Activated CD4-positive, alpha-beta T cell treated with anti-CD3 and anti-CD28 coated beads for 36 hours (primary cell): ENCODE measurements at regions not wholly inside any gene's neighbourhood (a gene's known extent, or its start where the extent isn't known, plus 50 kb on each side); places are given as distances from the start of the nearest gene placed in this dataset.

ENCODE experiments used
- ATAC-seq: fragments of 200-7000 bp; cut with Tn5 transposase; one replicate; pipeline ENCODE4 v1.10.0; 2021; ENCODE audit warnings: mild to moderate bottlenecking, moderate library complexity
- CTCF ChIA-PET: fragments of 350-600 bp; sonication (Branson Sonifier 250); formaldehyde crosslinking; loops from one replicate; lab custom pipeline; 2021; ENCODE audit warnings: antibody characterized with exemption; lab: Charles Lee
- POLR2A ChIA-PET: fragments of 350-600 bp; sonication (Branson Sonifier 250); formaldehyde crosslinking; loops from one replicate; lab custom pipeline; 2021; ENCODE audit warnings: antibody characterized with exemption, inconsistent platforms; lab: Charles Lee
- DNase-seq: peaks from one replicate; pipeline ENCODE4 v3.0.0-alpha.2; 2020
- H3K27ac Mint-ChIP-seq: one replicate; pipeline ENCODE4 v1.8.0; 2021; ENCODE audit warnings: mixed read lengths
- H3K27me3 Mint-ChIP-seq: one replicate; pipeline ENCODE4 v1.8.0; 2021; ENCODE audit warnings: mixed read lengths
- H3K36me3 Mint-ChIP-seq: one replicate; pipeline ENCODE4 v1.8.0; 2021; ENCODE audit warnings: low read depth, mixed read lengths
- H3K4me1 Mint-ChIP-seq: one replicate; pipeline ENCODE4 v1.8.0; 2021; ENCODE audit warnings: mixed read lengths
- H3K4me3 Mint-ChIP-seq: one replicate; pipeline ENCODE4 v1.8.0; 2021; ENCODE audit warnings: mild to moderate bottlenecking, moderate library complexity, mixed read lengths
- H3K9me3 Mint-ChIP-seq: one replicate; pipeline ENCODE4 v1.8.0; 2021; ENCODE audit warnings: low read depth, mixed read lengths
- intact Hi-C, 2 experiments: fragments of 100-400 bp; cut with DNase I in 1 of 2; cut with micrococcal nuclease in 1 of 2; formaldehyde crosslinking; loops; one replicate each; pipeline versions ENCODE4 v1.14.2 to v1.15.1; 2022 to 2024; cut with DNase I, micrococcal nuclease

- Mint-ChIP-seq H3K9me3 (peaks cover 13% of the 10 kb centered on the region), H3K27ac (no peak overlapping the region), H3K36me3 (peaks cover 3% of the 10 kb centered on the region), H3K4me1 (peaks cover 4% of the 10 kb centered on the region), H3K27me3 (no peaks in the 10 kb centered on the region), H3K4me3 (no peak overlapping the region)
- DNase-seq: no peak
- POLR2A ChIA-PET: no interaction called here
- no peak for ATAC-seq
- intact Hi-C loops: loop anchor here (1.0 to 5.0 kb wide), 4 partner anchors 480 to 1512 kb away; partner anchors contain the start of gene HDAC4 (in 1 of the 2)
- CTCF ChIA-PET: interaction anchor here (0.7 kb wide), 2 partner anchors 177 to 359 kb away, joined by 3 read pairs; no protein-coding TSS in a partner anchor
Measured at GRCh38 chr2:239882781-239883180, 142.4 kb downstream of the NDUFA10 start.

- Mint-ChIP-seq H3K4me1 (peaks cover 4% of the 10 kb centered on the region), H3K27ac (no peak overlapping the region), H3K27me3 (no peaks in the 10 kb centered on the region), H3K4me3 (no peak overlapping the region), H3K36me3 (peaks cover 3% of the 10 kb centered on the region), H3K9me3 (peaks cover 13% of the 10 kb centered on the region)
- ChIA-PET POLR2A (no interaction called here), CTCF (interaction anchor here (0.7 kb wide), 2 partner anchors 177 to 360 kb away, joined by 3 read pairs; no protein-coding TSS in a partner anchor)
- DNase-seq: peak; percentile 77
- ATAC-seq: peak; percentile 75
- intact Hi-C loops: loop anchor here (1.0 to 5.0 kb wide), 4 partner anchors 480 to 1512 kb away; partner anchors contain the start of gene HDAC4 (in 1 of the 2)
Measured at GRCh38 chr2:239882331-239882732, 142.8 kb downstream of the NDUFA10 start.

DNA sequence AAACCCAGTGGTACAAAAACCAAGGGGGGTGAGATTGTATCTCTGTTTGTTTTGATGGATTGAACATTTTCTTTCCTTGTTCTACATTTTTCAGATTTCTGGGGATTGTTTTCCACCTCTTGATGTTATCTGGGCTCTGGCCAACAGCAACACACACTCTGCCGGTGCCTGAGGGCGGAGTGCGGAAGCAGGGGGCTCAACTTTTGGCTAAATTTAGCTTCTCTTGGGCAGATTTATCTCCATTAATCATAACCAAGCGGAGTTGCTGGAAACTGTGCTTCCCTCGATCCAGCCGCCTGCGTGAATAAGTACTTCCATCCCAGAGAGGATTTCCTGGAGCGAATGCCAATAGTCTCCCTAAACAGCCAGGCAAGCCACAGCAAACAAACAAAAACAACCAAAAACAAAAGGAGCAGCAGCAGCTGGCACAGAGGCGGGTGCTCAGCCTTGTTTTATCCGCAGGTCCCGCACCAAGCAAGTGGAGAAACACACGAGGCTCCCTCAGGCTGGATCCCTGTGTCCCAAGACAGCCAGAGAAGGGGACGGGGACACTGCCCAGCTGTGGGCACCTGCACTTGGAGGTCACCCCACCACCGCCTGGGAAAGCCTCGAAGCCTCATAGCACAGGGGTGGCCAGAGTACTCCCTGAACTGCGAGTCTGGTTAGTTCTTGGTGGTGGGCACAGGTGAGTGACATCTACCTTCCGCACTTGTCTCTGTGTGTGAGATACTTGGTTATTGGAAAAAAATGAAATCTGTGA is 143.4 kb downstream of the NDUFA10 start:
- intact Hi-C loops: loop anchor here (1.0 to 5.0 kb wide), 4 partner anchors 479 to 1511 kb away; partner anchors contain the start of gene HDAC4 (in 1 of the 2)
- H3K9me3 Mint-ChIP-seq: peaks cover 12% of the 10 kb centered on the region
- peaks cover 3% of the 10 kb centered on the region for H3K36me3 Mint-ChIP-seq
- ChIA-PET POLR2A (no interaction called here), CTCF (interaction anchor here (0.7 kb wide), 1 partner anchor 360 kb away, joined by 3 read pairs; no protein-coding TSS in a partner anchor)
- no peaks in the 10 kb centered on the region for H3K27me3 Mint-ChIP-seq
- no peak for DNase-seq
- H3K4me3 Mint-ChIP-seq: no peak overlapping the region
- peak; percentile 23 for ATAC-seq
- H3K4me1 Mint-ChIP-seq: peaks cover 4% of the 10 kb centered on the region
- H3K27ac Mint-ChIP-seq: no peak overlapping the region

GRCh38 chr2:239881031-239881471 is 144.1 kb downstream of the NDUFA10 start:
- intact Hi-C loops: loop anchor here in 1 of 2 experiments (5.0 kb wide), 1 partner anchor 479 kb away; the partner anchor contains the start of gene HDAC4
- CTCF ChIA-PET: interaction anchor here (1.2 kb wide), 1 partner anchor 111 kb away, joined by 3 read pairs; no protein-coding TSS in a partner anchor

DNA sequence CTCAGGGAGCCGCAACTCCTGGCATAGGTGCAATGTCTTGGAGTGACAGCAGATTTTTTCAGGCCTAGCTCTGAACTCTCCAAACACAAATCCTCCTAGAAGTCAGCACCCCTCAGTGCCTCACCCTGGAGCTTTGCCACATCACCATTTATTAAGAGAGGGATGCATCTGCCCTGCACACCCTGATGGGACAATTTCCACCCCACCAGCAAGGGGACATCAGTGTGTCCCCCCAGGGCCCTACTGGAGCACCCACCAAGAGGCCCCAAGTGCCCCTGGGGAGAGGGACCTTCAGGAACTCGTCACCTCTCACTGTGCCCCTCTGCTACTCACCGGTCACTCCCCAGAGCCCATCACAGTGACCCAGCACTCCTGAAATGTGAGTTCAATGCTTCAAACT is 144.7 kb downstream of the NDUFA10 start:
- Mint-ChIP-seq H3K4me3 (no peak overlapping the region), H3K27me3 (no peaks in the 10 kb centered on the region), H3K36me3 (peaks cover 3% of the 10 kb centered on the region), H3K27ac (no peak overlapping the region), H3K9me3 (peaks cover 5% of the 10 kb centered on the region), H3K4me1 (peaks cover 4% of the 10 kb centered on the region)
- POLR2A ChIA-PET: no interaction called here
- CTCF ChIA-PET: interaction anchor here (0.6 to 1.2 kb wide), 2 partner anchors 79 to 111 kb away, joined by 3 to 4 read pairs; no protein-coding TSS in a partner anchor
- intact Hi-C loops: loop anchor here in 1 of 2 experiments (5.0 kb wide), 1 partner anchor 478 kb away; the partner anchor contains the start of gene HDAC4
- ATAC-seq: no peak
- DNase-seq: no peak

More at GRCh38 chr2:239881031-239881471, 144.1 kb downstream of the NDUFA10 start:
- Mint-ChIP-seq H3K27ac (no peak overlapping the region), H3K27me3 (no peaks in the 10 kb centered on the region), H3K36me3 (peaks cover 3% of the 10 kb centered on the region), H3K4me1 (peaks cover 4% of the 10 kb centered on the region), H3K4me3 (no peak overlapping the region), H3K9me3 (peaks cover 6% of the 10 kb centered on the region)
- ATAC-seq: no peak
- no peak for DNase-seq
- POLR2A ChIA-PET: no interaction called here

DNA sequence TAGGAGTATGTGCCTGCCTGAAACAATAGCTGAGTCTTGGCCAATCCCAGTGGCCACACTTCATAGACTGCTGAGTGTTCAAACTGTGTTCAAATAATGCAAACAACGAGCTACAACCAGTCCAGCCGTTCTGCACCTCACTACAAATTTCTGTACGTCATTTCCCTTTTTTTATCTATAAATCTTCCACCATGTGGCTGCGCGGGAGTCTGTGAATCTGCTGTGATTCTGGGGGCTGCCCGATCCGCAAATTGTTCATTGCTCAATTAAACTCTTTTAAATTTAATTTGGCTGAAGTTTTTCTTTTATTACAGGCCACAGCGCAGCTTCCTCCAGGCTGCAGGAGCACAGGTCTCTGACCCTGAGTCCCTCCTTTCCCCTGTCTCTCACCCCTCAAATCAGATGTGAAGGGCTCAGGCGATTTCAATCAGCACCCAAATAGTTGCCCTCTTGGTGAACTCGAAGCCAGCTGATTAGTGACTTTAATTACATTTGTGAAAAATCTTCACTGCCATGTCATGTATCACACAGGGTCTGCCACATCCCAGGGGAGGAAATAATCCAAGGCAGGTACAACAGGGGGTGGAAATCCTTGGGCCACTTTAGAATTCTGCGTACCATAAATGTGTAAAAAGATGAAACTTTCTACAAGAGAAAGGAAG is 145.6 kb downstream of the NDUFA10 start:
- ChIA-PET POLR2A (no interaction called here), CTCF (interaction anchor here (0.9 to 1.2 kb wide), 2 partner anchors 112 to 224 kb away, joined by 3 read pairs; no protein-coding TSS in a partner anchor)
- intact Hi-C loops: loop anchor here in 1 of 2 experiments (5.0 kb wide), 1 partner anchor 477 kb away; the partner anchor contains the start of gene HDAC4
- peaks cover under 1% of the 10 kb centered on the region for H3K36me3 Mint-ChIP-seq
- no peak overlapping the region for H3K4me3 Mint-ChIP-seq
- no peak for ATAC-seq
- DNase-seq: no peak
- no peaks in the 10 kb centered on the region for H3K27me3 Mint-ChIP-seq
- peak overlapping the region; percentile 7 for H3K27ac Mint-ChIP-seq
- peaks cover 4% of the 10 kb centered on the region for H3K4me1 Mint-ChIP-seq
- H3K9me3 Mint-ChIP-seq: peaks cover 1% of the 10 kb centered on the region

DNA sequence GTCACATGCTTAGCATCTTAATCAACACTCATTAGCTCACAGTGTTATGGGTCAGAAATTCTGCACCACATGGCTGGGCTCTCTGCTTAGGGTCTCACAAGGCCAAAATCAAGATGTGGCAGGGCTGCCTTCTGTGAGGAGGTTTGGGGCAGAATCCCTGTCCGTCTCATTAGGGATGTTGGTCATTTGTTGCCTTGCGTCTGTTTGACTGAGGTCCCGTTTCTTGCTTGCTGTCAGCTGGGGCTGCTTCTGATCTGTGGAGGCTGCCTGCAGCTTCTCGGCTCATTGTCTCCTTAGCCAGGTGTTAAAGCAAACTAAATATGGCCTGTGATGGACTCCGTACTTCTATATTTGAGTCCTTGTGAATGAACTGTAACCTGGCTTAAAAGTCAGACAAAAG is 146.5 kb downstream of the NDUFA10 start:
- ChIA-PET CTCF (no interaction called here), POLR2A (no interaction called here)
- DNase-seq (no peak), ATAC-seq (no peak)
- no peak overlapping the region for H3K4me3 Mint-ChIP-seq
- no peaks in the 10 kb centered on the region for H3K9me3 Mint-ChIP-seq
- no peaks in the 10 kb centered on the region for H3K27me3 Mint-ChIP-seq
- intact Hi-C loops: no loop called here
- peaks cover 4% of the 10 kb centered on the region for H3K4me1 Mint-ChIP-seq
- no peak overlapping the region for H3K27ac Mint-ChIP-seq
- H3K36me3 Mint-ChIP-seq: no peaks in the 10 kb centered on the region

DNA sequence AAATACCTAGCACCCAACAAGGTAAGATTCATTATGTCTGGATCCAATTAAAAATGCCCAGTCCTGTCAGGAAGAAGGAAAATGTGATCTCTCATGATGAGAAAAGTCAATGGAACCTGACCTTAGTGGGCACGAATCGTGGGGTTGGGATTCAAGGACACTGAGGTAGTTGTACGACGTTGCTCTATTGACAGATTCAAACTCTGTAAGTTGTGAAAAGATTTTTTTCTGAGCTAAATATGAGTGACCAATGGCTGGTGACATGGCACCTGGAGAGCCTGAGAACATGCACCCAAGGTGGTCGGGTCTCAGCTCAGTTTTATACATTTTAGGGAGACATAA is 148.2 kb downstream of the NDUFA10 start:
- ChIA-PET POLR2A (no interaction called here), CTCF (interaction anchor here (0.6 to 1.2 kb wide), 2 partner anchors 9 to 1161 kb away, joined by 3 to 4 read pairs; no protein-coding TSS in a partner anchor)
- Mint-ChIP-seq H3K4me1 (no peaks in the 10 kb centered on the region), H3K4me3 (no peak overlapping the region), H3K27me3 (no peaks in the 10 kb centered on the region), H3K36me3 (no peaks in the 10 kb centered on the region), H3K9me3 (no peaks in the 10 kb centered on the region), H3K27ac (no peak overlapping the region)
- intact Hi-C loops: no loop called here
- no peak for DNase-seq
- ATAC-seq: no peak

DNA sequence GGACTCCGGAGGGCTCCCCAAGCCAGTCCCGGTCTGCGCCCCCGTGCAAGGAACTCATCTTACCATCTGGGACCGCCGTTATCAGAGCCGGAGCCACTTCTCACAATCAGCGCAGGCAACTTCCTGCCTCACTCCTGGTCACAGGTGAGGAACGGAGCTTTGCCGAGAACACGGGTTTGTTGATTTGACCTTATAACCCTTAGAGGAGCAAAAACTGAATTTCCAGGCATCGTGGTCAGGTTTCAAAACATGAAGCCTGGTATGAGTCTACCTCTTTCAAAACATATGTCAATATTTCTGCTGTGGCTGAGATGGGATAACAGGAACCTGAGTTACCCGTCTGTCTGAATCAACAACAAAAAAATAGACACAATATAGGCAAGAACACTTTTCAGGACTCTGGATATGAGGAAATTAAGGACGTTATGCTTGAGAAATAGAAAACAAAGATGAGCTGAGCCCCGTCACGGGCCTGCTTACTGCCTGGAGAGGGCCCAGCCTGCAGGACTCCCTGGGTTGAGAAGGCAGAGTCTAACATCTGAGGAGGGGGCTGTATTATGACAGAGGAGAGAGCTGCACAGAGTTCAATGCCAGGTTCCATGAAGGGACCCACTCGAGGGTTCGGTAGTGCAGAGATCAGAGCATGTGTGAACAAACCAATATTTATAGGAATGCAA is 148.7 kb downstream of the NDUFA10 start:
- H3K4me3 Mint-ChIP-seq: no peak overlapping the region
- H3K36me3 Mint-ChIP-seq: no peaks in the 10 kb centered on the region
- DNase-seq: no peak
- ChIA-PET CTCF (interaction anchor here (1.2 kb wide), 1 partner anchor 9 kb away, joined by 3 read pairs; no protein-coding TSS in a partner anchor), POLR2A (no interaction called here)
- intact Hi-C loops: no loop called here
- ATAC-seq: peak; percentile 16
- H3K9me3 Mint-ChIP-seq: no peaks in the 10 kb centered on the region
- H3K4me1 Mint-ChIP-seq: no peaks in the 10 kb centered on the region
- H3K27me3 Mint-ChIP-seq: no peaks in the 10 kb centered on the region
- H3K27ac Mint-ChIP-seq: no peak overlapping the region

GRCh38 chr2:239874636-239875356 is 150.3 kb downstream of the NDUFA10 start:
- CTCF ChIA-PET: no interaction called here
- POLR2A ChIA-PET: no interaction called here
- Mint-ChIP-seq H3K27ac (no peak overlapping the region), H3K4me3 (no peak overlapping the region), H3K36me3 (no peaks in the 10 kb centered on the region), H3K9me3 (no peaks in the 10 kb centered on the region), H3K4me1 (no peaks in the 10 kb centered on the region), H3K27me3 (no peaks in the 10 kb centered on the region)
- intact Hi-C loops: no loop called here
- ATAC-seq: no peak
- DNase-seq: no peak
